HS-27A (cell line): ENCODE measurements at regions not wholly inside any gene's neighbourhood (a gene's known extent, or its start where the extent isn't known, plus 50 kb on each side); places are given as distances from the start of the nearest gene placed in this dataset.

ENCODE experiments used
- DNase-seq: peaks from one replicate; pipeline ENCODE4 v3.0.0-alpha.2; 2012; ENCODE audit warnings: low read depth, missing footprints

DNA sequence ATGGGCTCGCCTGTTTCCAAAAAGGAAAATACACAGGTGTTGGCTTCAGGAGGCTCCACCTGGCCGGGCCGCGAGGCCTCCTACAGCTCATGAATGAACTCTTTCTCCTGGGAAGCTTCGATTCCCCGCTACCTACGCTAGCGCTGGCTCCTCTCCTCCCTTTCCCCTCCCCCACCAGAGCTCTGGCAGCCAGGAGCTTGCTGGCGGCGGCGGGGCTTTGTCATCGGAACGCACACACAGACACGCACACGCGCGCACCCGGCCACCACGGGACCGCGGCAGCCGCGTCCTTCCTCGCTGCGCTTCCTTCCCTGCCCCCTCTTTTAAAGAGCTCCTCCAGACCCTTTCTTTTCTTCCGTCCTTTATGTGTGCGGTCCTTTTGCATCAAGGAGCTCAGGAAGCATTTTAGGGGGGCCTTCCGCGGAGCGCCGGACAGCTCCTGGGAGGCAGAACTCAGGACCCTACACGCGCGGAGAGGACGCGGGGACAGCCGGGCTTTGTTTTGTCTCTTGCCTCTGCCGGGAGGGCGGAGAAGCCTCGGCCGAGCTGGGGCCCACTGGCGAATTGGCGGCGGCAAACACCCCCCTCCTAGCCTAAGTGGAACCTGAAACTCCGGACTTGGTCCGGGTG, 70.2 kb upstream of the BCOR start:
- no peak for DNase-seq

DNA sequence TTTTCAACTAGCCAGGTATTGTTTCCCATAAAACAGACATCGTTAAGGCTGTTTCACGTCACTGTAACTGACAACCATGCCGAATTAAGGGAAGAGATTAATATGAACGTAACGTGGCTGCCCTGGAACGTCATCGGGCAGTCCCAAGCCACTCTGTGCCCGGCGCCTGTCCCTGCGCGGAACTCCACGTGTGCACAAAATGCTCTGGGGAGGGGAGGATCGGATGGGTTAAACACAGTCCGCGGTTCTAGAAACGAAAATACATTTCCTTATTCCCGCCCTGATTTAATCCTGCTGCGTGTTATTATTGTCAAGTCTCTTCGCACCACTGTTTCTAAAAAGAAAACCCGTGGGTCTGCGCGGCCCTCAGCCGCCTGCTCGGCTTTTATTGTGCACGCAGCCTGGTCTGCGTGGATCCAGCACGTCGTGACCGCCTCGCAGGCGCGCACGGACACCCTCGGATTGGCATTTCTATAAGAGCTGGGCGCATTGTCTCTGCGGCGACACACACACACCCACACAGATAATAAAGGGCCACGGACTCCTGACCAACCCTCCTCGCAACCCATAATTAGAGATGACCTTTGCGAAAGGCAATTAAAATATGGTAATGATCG, 69.6 kb upstream of the BCOR start:
- no peak for DNase-seq

DNA sequence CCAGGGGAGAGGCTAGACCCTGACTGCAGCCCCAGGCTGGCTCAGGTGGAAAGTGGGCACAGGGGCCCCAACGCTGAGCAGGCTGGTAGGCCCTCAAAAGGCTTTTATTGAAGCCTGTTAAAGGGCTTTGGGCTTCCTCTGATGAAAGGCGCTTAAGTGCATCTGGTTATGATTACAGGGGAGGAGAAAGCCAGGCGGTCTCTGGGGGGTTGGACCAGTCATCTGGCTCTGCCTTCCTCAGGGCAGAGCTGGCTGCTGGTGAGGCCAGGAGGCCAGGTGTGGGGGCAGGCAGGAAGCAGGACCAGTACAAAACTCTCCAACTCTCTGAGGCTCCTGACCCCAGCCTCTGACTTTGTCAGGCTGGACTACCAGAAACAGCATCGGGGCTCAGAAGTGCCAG, 68.8 kb upstream of the BCOR start:
- DNase-seq, result no peak

DNA sequence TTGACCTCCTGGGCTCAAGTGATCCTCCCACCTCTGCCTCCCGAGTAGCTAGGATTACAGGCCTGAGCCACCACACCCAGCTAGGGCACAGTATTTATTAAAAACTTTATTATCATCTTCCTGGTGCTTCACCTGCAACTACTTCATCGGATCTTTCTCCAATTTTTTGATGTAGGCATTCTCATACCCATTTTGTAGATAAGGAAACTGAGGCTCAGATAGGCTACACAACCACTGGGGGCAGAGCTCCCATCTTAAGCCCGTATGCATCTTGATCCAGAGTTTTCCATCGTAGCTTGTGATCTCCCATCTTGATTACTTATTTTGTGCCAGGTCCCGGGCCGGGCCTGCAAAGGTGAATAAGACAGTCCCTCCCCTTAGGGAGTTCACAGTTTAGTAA, 68.1 kb upstream of the BCOR start:
- DNase-seq, result no peak

DNA sequence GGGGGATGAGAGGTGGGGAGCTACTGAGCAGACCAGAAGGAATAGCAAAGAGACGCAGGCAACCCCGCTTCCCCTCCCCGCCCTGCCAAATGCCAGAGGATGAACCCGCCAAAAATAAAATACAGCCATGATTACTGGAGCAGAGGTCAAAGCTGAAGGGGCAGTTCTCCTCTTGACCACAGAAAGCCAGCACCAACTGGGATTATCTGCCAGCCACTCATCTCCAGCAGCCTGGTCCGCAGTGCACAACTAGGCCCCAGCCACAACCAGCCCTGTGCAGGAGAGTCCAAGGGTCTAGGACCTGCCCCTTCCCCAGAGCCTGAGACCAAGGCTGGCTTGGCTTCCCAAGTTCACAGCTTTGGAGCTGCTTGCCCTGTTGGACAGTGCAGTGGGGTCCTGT, 67.4 kb upstream of the BCOR start:
- no peak for DNase-seq

DNA sequence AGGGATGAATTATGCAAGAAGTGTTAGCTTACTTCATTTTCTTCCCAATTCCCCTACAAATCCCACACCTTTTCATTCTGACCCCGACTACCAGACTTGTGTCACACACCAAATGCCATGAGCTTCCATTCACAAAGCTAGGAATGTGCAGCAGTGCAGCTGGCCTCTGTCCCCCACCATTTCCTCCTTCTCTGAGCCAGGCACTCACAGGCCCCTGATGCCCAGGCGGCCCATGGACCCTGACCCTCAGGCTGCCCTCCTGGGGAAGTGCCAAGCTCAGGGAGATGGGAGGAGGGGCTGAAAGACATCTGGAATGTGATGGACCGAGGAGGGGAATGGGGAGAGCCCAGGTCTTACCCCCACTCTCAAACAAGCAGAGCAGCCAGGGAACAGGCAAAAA, 67.0 kb upstream of the BCOR start:
- DNase-seq, result no peak

DNA sequence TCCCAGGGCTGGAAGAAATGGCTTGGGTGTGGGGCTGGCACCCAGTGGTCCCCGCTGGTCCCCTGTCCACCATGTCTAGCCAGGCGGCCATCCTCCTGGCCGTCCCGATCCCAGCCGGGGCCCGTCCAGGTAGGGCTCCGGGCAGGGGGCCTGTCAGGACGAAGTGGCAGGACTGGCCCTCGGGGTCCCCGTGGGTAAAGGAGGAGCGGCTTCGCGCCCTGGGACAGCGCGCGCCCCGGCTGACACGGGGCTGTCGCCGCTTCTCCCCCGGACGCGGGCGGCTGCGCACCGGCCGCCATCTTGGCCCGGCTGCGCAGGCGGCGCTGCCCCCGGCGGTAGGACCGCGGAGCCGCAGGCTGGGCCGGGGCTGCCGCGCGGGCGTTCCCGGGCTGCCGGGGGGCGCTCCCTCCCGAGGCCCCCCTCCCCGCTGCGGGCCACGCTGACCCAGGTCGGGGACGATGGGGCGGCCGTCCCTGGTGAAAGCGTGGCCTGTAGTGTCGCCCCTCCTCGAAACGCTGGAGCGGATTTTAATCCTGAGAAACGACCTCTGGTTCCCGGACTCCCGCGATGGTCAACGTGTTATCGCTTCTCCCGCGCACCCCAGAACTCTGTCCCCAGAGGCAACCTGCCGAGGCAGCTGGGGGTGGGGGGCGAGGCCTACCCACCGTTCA, 60.4 kb upstream of the BCOR start:
- no peak for DNase-seq

DNA sequence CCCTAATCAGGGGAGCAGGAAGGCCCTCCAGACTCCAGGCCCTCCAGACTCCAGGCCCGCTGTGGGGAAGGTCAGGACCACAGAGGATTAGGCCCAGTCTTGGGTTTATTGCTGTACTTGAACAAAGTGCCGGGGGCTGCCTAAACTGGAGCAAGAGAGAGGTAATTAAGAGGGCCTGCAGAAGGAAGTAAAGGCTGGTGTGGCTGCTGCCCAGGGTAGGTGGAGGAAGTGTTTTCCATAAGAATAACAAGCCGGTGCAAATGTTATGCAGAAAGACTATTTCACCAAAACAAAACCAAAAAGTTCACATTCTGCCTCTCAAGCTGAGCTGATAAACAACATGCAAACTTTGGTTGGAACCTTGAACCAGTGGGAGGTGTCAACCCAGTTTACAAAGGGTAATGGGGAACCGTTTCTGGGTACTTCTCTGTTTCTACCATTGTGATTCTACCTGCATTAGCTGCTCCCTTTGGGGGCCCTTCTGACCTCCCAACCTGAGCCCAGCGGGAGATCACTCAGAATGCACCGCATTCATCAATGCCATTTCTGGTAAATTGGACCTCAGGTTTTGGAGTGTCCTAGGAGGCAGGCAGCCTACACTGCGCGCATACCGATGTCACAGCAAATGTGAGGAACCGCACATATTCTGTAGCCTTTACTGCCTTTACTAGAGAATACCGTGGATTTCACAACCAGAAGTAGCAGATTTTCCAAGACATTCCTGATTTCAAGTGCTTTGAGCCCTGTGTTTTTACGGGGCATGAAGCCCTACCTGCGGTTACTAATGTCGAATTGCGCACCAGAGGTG, 59.7 kb upstream of the BCOR start:
- DNase-seq, result no peak

DNA sequence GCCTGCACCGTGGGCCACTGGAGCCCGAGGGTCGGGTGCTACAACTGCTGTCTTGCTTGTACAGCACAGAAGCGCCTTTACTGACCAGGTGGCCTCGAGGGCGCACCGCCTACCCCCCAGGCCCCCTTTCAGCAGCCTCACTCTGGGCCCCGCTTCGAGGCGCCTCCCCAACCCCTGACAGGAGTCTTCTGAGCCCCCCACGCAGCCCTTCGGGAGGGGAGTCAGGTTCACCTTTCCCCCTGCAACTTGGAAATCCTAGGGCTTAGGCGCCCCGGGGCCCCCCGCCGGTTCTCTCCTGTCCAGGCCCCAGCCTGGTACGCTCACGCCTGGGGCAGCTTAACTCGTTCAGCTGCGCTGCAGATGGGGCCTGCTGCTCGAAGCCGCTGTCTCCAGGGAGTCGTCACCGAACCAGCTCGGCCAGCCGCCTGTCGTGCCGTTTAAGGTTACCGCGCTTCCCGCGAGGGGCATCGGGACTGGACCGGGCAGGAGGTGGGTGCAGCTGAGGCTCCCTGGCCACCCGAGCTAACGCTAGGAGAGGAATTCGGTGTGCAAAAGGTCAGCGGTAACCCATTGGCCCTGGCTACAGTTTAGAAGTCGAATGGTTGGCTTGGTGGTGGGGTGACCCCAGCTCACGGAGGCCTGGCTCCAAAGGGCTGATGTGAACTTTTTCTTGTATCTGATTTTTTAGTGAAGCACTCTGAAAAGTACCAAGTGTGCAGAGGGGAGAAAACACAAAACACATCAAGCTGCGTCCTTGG, 58.9 kb upstream of the BCOR start:
- DNase-seq, result no peak

DNA sequence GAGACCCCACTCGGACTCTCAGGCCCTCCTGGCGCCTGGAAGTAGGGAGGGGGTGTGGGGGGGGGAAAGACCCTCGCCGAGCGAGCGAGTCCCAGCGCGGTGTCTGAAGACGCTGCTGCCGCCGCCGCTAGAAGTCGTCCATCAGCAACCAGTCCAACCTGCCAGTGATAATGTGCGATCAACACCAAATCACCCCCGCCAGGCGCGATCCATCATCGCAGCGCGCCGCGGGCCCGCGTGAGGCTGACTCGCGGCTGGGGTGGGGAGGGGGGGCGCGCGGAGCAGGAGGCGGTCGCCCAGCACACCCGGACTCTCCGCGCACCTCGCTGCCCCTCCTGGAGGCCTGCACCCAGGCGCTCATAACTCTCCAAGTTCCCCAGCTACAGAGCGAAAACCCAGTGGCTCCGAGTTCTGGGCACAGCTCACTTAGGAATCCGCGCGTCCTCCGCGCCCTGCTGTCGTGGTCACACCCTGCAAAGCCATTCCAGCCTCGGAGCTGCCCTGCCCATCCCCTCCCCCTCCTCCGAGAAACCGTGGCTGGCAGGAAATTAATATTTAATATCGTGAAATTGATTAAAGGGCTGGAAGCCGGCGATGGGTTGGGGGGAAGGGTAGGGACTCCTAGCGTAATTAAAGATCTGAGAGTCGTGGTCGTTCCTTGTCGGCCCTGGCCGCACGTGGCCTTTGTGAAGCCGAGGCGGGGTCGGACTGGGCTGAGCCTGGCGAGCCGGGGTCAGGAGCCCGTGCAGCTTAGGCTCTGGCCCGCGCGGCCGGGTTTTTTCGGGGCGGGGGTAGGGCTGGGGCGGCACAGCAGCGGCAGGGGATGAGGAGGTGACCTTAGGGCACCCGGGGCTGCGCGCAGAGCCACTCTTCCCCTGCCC, 58.1 kb upstream of the BCOR start:
- no peak for DNase-seq

DNA sequence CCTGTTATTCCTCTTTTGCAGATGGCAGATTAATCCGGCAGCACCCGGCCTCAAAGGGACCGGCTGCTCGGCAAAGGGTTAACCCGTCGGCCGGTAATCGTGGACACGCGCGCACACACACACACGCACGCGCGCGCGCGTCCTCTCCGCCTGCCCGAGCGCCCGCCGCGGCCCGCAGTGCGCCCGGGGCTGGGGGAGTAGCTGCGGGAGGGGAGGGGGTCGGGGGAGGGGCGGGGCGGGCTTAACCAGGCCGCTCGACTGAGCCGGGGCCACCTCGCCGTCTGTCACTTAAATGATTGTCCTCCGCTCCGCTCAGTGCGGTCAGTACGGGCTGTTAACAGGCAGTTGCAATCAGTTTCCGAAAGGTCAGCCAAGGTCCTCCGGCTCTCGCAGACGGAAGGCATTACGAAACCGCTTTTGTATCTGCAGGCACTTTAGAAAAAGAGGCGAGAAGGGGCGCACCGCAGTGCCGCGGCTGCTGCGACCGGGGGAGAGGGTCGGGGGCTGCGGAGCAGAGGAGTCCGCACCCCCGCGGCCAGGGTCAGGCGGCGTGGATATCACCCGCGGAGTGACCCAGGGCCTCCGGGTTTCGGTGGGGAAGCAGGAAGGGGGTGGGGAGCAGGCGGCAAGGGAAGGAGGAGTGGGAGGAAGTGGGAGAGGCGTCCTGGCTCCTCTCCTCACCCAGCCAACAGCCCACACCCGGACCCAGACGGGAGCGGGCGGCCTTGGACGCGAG, 57.3 kb upstream of the BCOR start:
- no peak for DNase-seq

DNA sequence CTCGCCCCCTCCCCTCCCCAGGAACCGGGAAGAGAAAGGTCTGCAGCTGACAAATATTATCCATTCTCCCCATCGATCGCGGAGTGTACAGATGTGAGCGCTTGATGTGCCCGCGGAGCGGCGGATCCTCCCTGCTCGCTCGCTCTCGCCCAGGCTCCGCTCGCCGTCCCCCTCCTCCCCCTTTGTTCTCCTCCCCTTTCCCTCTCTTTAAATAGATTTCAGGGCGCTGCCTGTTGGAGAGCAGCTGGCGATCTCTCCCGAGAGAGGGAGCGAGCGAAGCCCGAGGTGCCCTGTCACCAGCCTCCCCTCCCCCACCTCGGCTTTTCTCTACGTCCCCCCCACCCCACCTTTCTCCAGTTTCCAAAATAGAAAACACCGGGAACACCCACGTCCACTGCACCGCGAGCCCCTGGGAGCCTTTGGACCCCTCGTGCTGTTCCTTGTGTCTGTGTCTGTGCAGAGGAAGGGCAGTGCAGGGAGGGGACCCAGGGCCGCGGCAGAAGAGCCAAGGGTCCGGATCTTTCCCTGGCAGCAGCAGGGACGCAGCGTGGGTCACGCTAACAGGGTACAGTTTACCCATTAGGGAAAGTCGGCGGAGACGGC, 56.6 kb upstream of the BCOR start:
- DNase-seq, result no peak

DNA sequence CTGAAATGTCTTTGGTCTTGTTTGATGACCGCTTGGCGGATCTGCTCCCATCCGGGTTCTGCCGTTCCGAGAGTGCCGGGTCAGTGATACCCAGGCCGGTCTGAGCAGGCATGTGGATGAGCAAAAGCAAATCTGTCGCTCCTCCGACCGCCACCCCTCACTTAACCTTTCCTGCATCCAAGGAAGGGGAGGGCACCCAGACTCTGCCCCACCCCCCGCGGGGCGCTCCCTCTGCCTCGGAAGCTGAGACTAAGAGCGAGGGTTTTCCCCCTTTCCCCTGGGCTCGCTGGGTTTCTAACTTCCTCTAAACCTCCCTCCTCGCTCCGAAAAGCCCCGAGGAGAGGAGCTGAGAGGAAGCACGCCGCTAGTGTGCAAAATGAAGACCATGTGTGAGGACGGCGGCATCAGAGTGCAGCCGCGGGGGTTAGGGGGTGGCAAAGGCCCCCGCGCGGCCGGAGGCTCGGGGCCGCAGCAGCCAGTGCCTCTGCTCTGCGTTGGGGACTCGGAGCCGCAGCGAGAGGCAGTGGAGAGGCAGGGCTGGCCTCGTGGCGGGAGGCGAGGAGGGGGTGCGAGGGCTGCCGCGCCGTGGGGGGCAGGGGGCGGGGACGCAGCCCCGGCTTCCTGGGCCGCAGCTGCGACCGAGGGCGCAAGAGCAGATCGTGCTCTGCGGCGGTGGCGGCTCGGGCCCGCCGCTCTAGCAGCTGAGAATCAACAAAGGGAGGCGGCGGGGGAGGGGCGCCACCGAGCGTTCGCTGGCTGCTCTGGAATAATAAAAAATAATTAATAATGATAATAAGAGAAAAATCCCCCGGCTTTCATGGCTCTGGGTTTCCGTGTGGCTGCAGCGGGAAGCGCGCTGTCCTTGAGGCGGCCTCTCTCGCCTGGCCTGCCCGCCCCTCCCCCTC, 55.8 kb upstream of the BCOR start:
- DNase-seq, result no peak

DNA sequence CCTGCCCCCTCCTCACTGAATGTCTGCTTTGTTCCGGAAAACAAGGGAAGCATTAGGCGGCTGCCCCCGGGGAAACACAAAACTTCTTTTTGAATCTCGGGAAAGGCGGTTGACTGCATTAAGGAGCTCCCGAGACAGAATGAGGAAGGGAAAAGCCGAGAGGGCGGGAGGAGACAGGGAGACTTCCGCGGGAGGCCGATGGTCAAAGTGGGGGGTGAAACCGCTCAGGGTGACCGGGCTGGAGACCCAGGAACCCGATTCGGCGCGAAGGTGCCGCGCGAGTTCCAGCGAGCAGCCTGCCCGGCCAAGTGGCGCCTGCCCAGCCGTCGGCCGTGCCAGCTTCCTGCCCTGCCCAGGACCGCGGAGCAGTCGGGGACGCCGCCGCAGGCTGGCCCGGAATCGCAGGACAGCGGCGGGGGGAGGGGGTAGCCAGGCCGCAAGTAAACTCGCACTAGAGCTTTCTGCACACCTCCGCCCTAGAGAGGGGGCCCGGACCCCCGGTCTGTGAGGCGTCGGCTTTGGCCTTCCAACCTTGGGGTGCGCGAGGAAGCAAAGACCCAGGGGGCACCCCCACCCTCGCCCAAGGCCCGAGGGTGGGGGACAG, 55.1 kb upstream of the BCOR start:
- DNase-seq, result no peak

DNA sequence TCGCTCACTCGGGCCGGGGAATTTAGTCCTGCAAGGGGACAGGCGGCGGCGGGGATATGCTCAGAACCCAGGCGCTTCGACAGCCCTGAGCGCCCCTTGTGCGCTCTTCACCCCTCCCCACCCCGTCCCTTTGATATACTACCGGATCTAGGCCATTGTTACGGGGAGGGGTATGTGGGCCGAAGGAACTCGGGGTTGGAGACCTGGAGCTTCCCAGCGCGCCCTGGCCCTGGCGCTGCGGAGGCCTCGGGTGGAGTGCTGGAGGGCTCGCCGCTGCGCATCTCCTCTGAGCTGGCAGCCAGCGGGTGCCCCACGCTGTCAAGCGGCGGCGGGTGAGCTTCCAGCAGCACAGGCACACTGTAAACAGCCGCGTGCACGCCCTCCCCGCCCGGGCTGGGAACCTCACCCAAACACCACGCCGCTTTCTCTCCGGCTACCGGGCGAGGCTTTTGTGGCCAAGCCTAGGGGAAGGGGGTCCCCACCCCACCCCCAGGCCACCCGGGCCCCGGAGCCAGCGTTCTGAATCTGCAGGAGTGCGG, 54.5 kb upstream of the BCOR start:
- DNase-seq, result no peak

DNA sequence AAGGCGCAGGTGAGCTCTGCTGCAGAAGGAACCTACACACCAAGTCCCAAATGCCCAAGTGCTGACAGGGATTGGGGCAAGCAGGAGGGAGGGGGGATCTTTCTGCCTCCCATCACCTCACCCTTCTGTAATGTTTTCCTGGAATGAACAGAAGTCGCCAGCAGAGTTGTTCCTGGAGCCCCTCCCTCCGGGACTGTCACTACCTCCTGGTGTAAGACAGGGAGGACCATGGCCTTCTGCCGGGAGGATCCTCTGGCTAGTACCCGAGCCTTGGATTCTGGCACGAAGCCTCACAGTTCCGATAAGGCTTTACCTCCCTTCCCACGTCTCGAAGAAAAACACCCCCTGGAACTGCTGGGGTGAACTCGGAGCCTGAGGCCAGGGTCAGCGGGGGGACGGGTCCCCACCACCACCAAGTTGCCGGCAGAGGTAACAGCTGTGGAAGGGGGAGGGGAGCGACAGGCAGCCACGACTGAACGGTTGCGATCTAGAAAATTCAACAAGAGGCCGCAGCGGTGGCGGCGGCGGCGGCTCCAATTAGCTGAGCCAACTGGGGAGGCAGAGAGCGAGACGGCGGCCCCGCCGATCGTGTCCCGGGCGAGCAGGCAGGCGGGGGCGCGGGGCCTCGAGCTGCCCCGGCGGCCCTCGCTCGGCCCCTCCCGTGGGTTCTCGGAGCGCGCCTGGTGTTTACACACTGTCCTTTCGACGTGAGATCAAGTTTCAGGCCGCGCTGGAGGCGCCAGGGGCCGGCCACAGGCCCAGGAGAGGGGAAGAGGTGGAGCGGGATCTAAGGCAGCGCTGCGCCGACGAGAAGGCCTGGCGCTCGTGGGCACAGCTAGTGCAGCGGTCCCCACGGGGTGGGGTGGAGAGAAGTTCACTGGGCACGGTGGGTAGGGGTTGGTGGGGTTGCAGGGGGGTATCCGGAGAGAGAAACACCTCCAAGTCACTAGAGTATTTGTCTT, 53.7 kb upstream of the BCOR start:
- no peak for DNase-seq

DNA sequence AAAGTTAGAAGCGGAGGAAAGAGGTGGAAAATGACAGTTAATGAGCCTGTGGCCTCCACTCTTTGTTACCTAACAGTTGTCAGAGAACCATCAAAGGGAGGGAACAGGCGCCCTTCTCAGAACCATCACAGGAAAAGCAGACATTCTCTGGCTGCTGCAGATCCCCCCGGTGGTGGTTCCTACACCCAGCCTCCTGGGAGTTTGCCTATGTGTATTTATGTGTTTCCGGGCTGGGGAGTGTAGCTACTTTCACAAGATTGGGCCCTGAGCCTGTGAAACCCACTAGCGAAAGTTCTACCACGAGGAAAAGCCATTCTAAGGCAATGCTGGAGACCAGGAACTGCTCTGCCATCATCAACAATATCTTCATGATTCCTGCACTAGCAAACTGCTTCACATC, 52.7 kb upstream of the BCOR start:
- DNase-seq, result no peak
